Stimulated activated naive CD8-positive, alpha-beta T cell treated with anti-CD3 and anti-CD28 coated beads, Interleukin-15, Interleukin-2, amounts not matched to agents 100 ng/mL and 50 ng/mL, for 24 hours (primary cell): ENCODE measurements at regions not wholly inside any gene's neighbourhood (a gene's known extent, or its start where the extent isn't known, plus 50 kb on each side); places are given as distances from the start of the nearest gene placed in this dataset.

Experiments used
- H3K27ac Mint-ChIP-seq: one replicate; pipeline ENCODE4 v1.8.0; 2021; ENCODE audit warnings: mild to moderate bottlenecking, mixed read lengths
- H3K27me3 Mint-ChIP-seq: one replicate; pipeline ENCODE4 v1.8.0; 2021; ENCODE audit warnings: mixed read lengths
- H3K36me3 Mint-ChIP-seq: one replicate; pipeline ENCODE4 v1.8.0; 2021; ENCODE audit warnings: low read depth, mixed read lengths
- H3K4me1 Mint-ChIP-seq: one replicate; pipeline ENCODE4 v1.8.0; 2021; ENCODE audit warnings: low read depth, mixed read lengths
- H3K4me3 Mint-ChIP-seq: one replicate; pipeline ENCODE4 v1.8.0; 2021; ENCODE audit warnings: mild to moderate bottlenecking, mixed read lengths
- H3K9me3 Mint-ChIP-seq: one replicate; pipeline ENCODE4 v1.8.0; 2021; ENCODE audit warnings: mixed read lengths

DNA sequence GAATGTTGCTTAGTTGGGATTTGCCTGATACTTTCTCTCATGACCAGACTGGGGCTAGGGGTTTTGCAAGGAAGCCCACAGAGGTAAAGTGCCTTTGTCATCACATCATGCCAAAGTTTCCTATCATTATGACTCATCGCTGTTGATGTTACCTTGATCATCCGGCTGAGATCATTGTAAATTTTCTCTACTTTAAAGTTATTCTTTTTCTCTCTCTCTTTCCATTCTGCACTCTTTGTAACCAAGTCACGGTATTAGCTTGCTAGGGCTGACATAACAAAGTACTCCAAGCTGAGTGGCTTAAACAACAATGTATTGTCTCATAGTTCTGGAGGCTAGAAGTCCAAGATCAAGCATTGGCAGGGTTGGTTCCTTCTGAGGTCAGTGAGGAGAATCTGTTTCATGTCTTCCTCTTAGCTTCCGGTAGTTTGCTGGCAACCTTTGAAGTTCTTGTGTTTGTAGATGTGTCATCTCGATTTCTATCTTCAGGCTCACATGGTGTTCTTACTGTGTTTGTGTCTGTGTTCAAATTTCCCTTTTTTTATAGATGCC, 113.0 kb downstream of the DTHD1 start:
- Mint-ChIP-seq H3K27me3 (no peaks in the 10 kb centered on the region), H3K27ac (peak overlapping the region; percentile 93)

DNA sequence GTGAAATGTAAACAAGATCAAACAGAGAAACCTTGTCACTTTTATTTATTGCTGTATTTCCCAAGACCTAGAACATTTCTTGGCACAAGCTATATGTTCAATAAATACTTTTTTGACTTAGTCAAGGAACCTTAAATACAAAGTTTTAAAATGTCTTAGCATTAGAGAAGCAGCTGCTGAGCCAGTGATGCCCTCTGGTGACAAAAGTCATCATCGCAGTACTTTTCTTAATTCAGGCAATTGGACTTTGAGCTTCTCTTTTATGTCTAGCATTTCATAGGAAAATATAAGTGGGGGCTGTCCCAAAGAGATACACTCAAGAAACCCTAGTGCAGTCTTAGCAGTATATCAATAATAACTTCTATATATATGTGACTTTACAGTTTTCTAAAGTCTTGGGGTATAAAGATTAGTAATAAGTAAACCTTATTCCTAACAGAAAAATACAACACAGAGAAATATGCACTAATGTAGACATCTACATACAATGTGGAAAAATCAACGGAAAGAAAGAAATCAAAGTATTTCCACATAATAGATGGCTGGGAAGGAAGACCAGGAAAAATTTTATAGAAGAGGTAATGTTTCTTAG, 118.4 kb downstream of the DTHD1 start:
- Mint-ChIP-seq H3K4me1 (peaks cover 20% of the 10 kb centered on the region), H3K27me3 (peaks cover 8% of the 10 kb centered on the region), H3K36me3 (no peaks in the 10 kb centered on the region), H3K4me3 (no peak overlapping the region), H3K9me3 (no peaks in the 10 kb centered on the region), H3K27ac (no peak overlapping the region)

More for the DNA sequence above, 113.0 kb downstream of the DTHD1 start:
- peak overlapping the region; percentile 67 for H3K4me3 Mint-ChIP-seq
- no peaks in the 10 kb centered on the region for H3K36me3 Mint-ChIP-seq
- H3K4me1 Mint-ChIP-seq = peaks cover 25% of the 10 kb centered on the region
- no peaks in the 10 kb centered on the region for H3K9me3 Mint-ChIP-seq

DNA sequence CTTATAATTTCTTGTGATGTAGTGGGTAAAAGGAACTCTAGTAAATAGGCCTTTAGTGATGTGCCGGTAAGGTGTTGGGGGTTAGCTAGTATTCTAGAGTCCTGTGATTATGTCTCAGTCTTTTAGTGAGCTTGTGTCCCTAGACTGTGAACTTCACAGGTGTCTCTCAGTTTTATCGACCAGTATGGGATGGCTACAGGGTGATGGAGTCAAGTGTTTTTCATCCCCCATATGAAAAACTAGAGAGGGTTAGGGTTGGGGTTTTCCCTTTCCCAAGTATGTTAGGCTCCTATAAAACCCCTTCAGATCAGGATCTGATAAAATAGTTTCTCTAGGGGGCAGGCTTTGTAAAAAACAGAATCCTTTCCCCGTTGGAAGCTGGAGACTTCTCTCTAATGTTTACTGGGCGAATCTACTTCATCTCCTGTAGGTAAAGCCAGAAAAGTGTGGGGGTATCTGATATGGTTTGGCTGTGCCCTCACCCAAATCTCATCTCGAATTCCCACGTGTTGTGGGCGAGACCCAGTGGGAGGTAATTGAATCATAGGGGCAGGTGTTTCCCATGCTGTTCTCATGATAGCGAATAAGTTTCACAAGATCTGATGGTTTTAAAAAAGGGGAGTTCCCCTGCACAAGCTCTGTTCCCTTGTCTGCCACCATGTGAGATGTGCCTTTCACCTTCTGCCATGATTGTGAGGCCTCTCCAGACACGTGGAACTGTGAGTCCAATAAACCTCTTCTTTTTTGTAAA, 120.8 kb downstream of the DTHD1 start:
- no peaks in the 10 kb centered on the region for H3K9me3 Mint-ChIP-seq
- peaks cover 13% of the 10 kb centered on the region for H3K27me3 Mint-ChIP-seq
- no peak overlapping the region for H3K27ac Mint-ChIP-seq
- peaks cover 20% of the 10 kb centered on the region for H3K4me1 Mint-ChIP-seq
- H3K36me3 Mint-ChIP-seq = no peaks in the 10 kb centered on the region
- H3K4me3 Mint-ChIP-seq = no peak overlapping the region

DNA sequence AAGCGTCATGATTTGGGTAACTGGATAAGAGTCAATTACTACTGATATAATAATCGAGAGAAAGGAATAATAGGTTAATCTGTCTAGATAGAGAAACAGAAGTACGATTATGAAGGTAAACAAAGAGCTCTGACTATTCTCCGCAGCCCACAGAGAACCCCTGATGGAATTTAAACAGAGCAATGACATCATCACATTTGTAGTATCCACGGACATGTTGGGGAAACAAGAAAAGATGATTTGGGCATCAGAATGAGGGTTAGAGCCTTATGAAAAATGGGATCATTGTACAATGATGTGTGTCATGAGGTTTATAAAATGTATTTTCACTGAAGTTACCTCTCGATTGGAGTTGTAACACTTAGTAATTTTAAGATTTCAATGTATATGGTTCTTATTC, 129.9 kb downstream of the DTHD1 start:
- Mint-ChIP-seq H3K4me3 (no peak overlapping the region), H3K9me3 (no peaks in the 10 kb centered on the region), H3K36me3 (no peaks in the 10 kb centered on the region), H3K27ac (no peak overlapping the region), H3K27me3 (peaks cover 26% of the 10 kb centered on the region), H3K4me1 (no peaks in the 10 kb centered on the region)

DNA sequence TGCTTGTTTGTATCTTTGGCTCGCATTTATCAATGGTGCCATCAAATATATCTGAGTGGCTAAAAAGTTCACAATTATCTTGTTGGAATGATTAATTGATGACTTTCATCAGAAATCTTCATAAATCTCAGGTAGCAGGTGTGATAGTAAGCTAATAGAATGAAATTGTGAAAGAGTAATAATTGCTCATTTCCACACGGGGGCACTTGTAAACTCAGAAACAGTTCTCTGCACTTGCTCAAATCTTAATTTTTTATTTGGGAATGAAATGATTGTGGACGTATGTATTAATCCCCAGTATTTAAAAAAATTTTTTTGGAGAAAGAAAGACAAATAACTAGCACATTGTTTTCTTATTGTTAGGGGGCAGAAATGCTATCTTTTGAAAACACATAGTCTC, 132.8 kb downstream of the DTHD1 start:
- Mint-ChIP-seq H3K4me3 (no peak overlapping the region), H3K27ac (no peak overlapping the region), H3K36me3 (no peaks in the 10 kb centered on the region), H3K4me1 (no peaks in the 10 kb centered on the region), H3K9me3 (no peaks in the 10 kb centered on the region), H3K27me3 (peaks cover 34% of the 10 kb centered on the region)

DNA sequence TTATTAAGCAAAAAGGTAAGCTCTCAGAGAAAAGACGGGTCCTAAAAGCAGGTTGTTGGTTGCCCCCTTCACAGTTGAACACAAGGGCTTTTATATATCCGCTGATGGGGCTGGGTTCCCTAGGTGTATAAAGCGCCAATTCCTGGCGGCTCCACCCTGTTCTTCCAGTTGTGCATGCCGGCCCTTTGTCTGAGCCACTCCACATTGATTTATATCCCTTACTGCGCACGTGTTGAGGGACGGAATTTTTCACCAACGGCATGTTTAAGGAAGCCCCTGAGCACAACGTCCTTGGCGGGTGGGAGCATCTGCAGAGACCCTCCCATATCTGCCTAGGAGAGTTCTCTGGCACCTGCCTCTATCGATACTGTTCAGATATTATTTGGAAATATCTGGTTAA, 135.7 kb downstream of the DTHD1 start:
- peaks cover 24% of the 10 kb centered on the region for H3K27me3 Mint-ChIP-seq
- H3K4me1 Mint-ChIP-seq = no peaks in the 10 kb centered on the region
- H3K27ac Mint-ChIP-seq = no peak overlapping the region
- no peaks in the 10 kb centered on the region for H3K9me3 Mint-ChIP-seq
- H3K36me3 Mint-ChIP-seq = no peaks in the 10 kb centered on the region
- H3K4me3 Mint-ChIP-seq = no peak overlapping the region

DNA sequence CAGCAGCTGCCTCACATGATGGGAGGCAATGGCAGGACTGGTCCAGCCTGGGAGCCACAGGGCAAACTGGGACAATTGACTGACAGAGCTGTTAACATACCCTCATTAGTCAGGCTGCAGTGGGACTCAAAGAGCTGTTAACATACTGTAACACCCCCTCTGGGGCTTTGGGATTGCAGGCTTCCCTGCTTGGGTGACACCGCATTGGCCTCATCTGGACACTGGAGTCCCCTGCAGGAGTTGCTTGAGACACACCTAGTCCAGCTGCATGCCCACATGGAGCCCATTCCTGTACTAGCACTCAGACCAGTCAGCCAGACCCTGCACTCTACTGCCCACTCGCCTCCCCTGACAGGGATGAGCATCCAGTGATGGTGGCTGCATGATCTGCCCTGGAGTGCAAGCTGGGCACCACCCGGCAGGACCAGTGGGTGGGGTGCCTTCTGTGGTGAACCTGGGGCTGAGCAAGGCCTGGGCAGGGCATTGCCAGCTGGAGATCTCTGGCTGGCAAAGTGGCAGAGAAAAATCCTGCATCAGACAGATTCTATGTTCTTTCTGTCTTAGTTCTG, 138.8 kb downstream of the DTHD1 start:
- no peaks in the 10 kb centered on the region for H3K36me3 Mint-ChIP-seq
- no peaks in the 10 kb centered on the region for H3K4me1 Mint-ChIP-seq
- no peak overlapping the region for H3K27ac Mint-ChIP-seq
- no peaks in the 10 kb centered on the region for H3K9me3 Mint-ChIP-seq
- H3K4me3 Mint-ChIP-seq = no peak overlapping the region
- H3K27me3 Mint-ChIP-seq = peaks cover 24% of the 10 kb centered on the region

DNA sequence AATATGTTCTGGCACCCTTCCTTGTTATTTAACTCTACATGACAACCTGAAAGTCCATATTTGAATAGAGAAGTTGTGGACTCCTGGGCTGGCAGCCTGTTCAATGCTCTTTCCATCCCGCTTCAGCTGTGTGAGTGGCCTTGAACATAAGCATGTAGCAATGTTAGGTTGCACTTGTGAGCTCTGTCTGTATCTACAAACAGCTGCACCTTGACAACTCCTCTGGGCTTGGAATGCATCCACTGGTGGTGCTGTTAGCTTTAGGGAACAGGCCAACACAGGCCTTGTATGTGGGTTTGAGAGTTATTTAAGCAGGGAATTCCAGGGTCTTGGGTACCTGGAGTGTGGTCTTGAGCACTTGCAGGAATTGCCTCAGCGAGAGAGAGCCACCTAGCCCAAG, 141.2 kb downstream of the DTHD1 start:
- Mint-ChIP-seq H3K9me3 (no peaks in the 10 kb centered on the region), H3K36me3 (no peaks in the 10 kb centered on the region)

DNA sequence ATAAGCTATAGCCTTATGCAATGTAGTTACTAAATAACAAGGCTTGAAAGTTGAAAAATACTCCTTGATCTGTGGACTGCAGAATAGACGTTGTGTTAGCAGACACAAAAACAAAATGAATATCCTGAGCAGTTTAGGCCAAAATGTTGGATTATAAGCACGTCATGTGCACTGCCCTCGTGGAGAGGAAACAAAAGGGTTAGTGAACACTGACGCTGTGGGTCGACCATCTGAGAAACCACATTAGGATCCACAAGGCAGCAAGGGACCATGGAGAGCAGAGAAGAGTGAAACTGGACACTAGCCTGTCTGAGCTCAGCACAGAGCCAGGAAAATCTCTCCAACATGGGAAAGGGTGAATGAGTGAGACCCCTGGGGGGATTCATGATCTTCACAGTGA, 145.3 kb downstream of the DTHD1 start:
- Mint-ChIP-seq H3K4me3 (no peak overlapping the region), H3K36me3 (no peaks in the 10 kb centered on the region), H3K27me3 (peaks cover 18% of the 10 kb centered on the region), H3K27ac (no peak overlapping the region), H3K4me1 (no peaks in the 10 kb centered on the region), H3K9me3 (no peaks in the 10 kb centered on the region)

More for the DNA sequence above, 141.2 kb downstream of the DTHD1 start:
- H3K4me1 Mint-ChIP-seq = no peaks in the 10 kb centered on the region
- peaks cover 20% of the 10 kb centered on the region for H3K27me3 Mint-ChIP-seq
- no peak overlapping the region for H3K4me3 Mint-ChIP-seq
- no peak overlapping the region for H3K27ac Mint-ChIP-seq

DNA sequence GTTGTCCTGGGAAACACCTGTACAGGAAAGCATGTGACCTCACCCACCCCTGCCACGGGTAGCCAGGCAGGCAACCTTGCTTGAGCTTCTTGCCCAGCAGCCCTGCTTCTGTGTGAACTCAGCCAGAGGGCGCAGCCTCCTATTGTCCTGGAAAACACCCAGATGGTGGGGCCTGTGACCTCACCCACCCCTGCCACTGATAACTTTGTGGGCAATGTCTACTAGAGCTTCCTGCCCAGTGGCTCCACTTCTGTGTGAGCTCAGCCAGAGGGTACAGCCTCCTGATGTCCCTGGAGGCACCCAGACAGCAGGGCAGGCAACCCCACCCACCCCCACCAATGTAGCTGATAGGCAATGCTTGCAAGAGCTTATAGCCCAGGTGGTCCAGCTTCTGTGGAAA, 146.3 kb downstream of the DTHD1 start:
- Mint-ChIP-seq H3K36me3 (no peaks in the 10 kb centered on the region), H3K9me3 (no peaks in the 10 kb centered on the region), H3K27ac (no peak overlapping the region), H3K4me3 (no peak overlapping the region), H3K4me1 (no peaks in the 10 kb centered on the region), H3K27me3 (peaks cover 18% of the 10 kb centered on the region)

DNA sequence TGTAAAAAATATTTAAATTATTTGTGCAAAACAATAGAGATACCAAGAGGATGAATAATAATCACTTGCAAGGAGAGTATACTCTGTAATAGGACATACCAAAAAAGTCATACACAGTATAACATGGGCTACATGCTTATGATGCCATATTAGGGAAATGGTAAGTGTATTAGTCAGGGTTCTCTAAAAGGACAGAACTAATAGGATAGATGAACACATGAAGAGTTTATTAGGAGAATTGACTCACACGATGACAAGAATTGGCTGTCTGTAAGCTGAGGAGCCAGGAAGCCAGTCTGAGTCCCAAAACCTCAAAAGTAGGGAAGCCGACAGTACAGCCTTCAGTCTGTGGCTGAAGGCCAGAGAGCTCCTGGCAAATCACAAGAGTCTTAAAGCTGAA, 151.2 kb downstream of the DTHD1 start:
- H3K4me1 Mint-ChIP-seq = no peaks in the 10 kb centered on the region
- no peaks in the 10 kb centered on the region for H3K36me3 Mint-ChIP-seq
- no peak overlapping the region for H3K4me3 Mint-ChIP-seq
- no peak overlapping the region for H3K27ac Mint-ChIP-seq
- H3K9me3 Mint-ChIP-seq = peaks cover 9% of the 10 kb centered on the region
- peaks cover 16% of the 10 kb centered on the region for H3K27me3 Mint-ChIP-seq

DNA sequence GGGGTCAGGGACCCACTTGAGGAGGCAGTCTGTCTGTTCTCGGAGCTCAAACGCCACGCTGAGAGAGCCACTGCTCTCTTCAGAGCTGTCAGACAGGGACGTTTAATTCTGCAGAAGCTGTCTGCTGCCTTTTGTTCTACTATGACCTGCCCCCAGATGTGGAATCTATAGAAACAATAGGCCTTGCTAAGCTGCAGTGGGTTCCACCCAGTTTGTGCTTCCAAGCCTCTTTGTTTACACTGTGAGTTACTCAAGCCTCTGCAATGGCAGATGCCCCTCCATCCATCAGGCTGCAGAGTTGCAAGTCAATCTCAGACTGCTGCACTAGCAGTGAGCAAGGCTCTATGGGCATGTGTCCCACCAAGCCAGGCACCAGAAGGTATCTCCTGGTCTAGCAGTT, 158.1 kb downstream of the DTHD1 start:
- no peak overlapping the region for H3K27ac Mint-ChIP-seq
- peaks cover 9% of the 10 kb centered on the region for H3K9me3 Mint-ChIP-seq
- no peaks in the 10 kb centered on the region for H3K36me3 Mint-ChIP-seq
- H3K4me1 Mint-ChIP-seq = no peaks in the 10 kb centered on the region
- peaks cover 8% of the 10 kb centered on the region for H3K27me3 Mint-ChIP-seq
- H3K4me3 Mint-ChIP-seq = no peak overlapping the region

DNA sequence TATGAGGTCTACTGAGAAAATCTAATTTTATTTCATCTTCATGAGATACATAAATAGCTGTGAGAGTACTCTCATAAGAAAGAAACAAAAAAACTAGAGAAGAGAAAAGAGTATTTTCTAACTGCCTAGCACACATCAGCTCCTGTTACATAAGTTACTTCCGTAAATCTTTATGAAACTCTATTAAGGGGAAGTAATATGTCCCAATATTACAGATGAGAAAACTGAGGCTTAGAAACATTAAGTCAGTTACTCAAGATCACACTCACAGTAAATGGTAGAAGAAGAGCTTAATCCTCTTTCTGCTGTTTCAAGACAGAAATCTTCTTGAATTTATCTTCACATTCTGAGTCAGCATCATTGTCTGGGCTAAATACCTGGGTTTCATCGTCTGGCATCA, 164.1 kb downstream of the DTHD1 start:
- no peaks in the 10 kb centered on the region for H3K36me3 Mint-ChIP-seq
- no peak overlapping the region for H3K27ac Mint-ChIP-seq
- H3K4me1 Mint-ChIP-seq = no peaks in the 10 kb centered on the region
- H3K4me3 Mint-ChIP-seq = no peak overlapping the region
- peaks cover 11% of the 10 kb centered on the region for H3K27me3 Mint-ChIP-seq
- H3K9me3 Mint-ChIP-seq = peaks cover 4% of the 10 kb centered on the region

DNA sequence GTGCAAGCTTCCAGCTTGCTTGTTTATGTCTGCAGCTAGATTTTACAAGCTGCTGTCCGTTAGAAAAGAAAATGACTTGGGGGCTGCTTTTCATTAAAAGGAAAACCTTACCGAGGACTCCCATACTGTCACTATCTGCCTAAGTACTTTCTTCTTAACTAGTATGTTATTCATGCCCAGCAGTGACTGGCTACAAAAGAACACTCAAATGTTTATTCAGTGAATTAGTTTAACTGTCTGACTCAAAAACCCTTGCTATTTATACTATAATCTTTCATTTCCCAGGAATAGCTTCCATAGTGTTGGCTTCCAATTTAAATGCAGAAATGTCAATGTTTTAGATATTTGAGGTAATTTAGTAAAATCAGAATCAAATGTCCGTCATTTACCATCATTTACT, 164.9 kb downstream of the DTHD1 start:
- no peak overlapping the region for H3K27ac Mint-ChIP-seq
- H3K4me1 Mint-ChIP-seq = no peaks in the 10 kb centered on the region
- H3K36me3 Mint-ChIP-seq = no peaks in the 10 kb centered on the region
- no peak overlapping the region for H3K4me3 Mint-ChIP-seq
- H3K27me3 Mint-ChIP-seq = peaks cover 11% of the 10 kb centered on the region
- H3K9me3 Mint-ChIP-seq = peaks cover 4% of the 10 kb centered on the region

DNA sequence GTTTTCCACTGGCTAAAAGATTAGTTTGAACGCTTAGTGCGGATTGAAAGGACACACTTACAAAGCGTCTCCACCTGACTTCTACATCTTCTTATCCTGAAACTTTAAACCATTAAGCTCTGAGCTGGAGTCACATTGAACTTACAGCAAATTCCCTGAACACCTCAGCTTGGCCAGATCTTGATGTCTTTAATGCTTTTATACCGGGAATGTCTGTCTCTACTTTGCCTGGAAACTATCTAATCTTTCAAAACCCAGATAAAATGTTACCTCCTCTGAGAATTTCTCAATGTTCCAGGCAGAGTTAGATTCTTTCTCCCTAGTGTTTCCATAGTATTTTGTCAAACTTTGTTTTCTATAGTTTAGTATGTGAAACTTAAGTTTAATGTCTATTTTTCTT, 179.9 kb downstream of the DTHD1 start:
- H3K4me1 Mint-ChIP-seq = no peaks in the 10 kb centered on the region
- H3K27me3 Mint-ChIP-seq = no peaks in the 10 kb centered on the region
- no peaks in the 10 kb centered on the region for H3K36me3 Mint-ChIP-seq
- H3K27ac Mint-ChIP-seq = no peak overlapping the region
- no peak overlapping the region for H3K4me3 Mint-ChIP-seq
- no peaks in the 10 kb centered on the region for H3K9me3 Mint-ChIP-seq
